ENCODE measurements at regions not wholly inside any gene's neighbourhood (a gene's known extent, or its start where the extent isn't known, plus 50 kb on each side); places are given as distances from the start of the nearest gene placed in this dataset.

GRCh38 chr2:175403599-175404221 lies 222.2 kb upstream of the ATP5MC3 start:
- TF ChIP-seq CTCF (IDR thresholded peaks at IDR 0.05; ENCODE audit: insufficient read depth, low read length) (no peak), POLR2AphosphoS5 (IDR thresholded peaks at IDR 0.05; ENCODE audit: low read depth) (no peak)

All from HL-60 (cell line).